ENCODE measurements at regions not wholly inside any gene's neighbourhood (a gene's known extent, or its start where the extent isn't known, plus 50 kb on each side); places are given as distances from the start of the nearest gene placed in this dataset.

DNA sequence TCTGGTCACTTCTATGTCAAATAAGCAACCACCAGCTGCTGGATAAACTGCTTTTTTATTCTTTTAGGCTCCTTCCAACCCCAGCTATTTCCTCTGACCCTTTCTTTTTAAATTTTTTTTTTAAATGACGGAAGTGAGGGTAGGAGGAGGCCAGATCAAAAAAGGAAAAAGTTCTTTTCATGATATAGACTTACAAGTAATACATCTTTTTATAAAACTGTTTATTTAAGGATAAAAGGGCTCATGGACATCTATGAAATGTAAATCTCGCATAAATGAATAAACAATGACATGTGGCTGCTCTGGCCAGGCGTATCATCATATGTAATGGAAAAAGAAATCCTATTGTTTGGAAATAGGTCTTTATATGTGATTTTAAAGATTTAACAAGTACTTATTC lies 169.0 kb upstream of the ATP2B1 start:
- Mint-ChIP-seq H3K36me3 (ENCODE audit: low read depth) (no peaks in the 10 kb centered on the region), H3K27me3 (no peaks in the 10 kb centered on the region), H3K4me1 (peaks cover 74% of the 10 kb centered on the region), H3K27ac (no peak overlapping the region), H3K9me3 (no peaks in the 10 kb centered on the region), H3K4me3 (no peak overlapping the region)
- ChIA-PET CTCF (no interaction called here), POLR2A (interaction anchor here (3.5 kb wide), 1 partner anchor 168 kb away, joined by 13 read pairs; the partner anchor contains the start of gene ATP2B1)
- TF ChIP-seq, protein P1, sequence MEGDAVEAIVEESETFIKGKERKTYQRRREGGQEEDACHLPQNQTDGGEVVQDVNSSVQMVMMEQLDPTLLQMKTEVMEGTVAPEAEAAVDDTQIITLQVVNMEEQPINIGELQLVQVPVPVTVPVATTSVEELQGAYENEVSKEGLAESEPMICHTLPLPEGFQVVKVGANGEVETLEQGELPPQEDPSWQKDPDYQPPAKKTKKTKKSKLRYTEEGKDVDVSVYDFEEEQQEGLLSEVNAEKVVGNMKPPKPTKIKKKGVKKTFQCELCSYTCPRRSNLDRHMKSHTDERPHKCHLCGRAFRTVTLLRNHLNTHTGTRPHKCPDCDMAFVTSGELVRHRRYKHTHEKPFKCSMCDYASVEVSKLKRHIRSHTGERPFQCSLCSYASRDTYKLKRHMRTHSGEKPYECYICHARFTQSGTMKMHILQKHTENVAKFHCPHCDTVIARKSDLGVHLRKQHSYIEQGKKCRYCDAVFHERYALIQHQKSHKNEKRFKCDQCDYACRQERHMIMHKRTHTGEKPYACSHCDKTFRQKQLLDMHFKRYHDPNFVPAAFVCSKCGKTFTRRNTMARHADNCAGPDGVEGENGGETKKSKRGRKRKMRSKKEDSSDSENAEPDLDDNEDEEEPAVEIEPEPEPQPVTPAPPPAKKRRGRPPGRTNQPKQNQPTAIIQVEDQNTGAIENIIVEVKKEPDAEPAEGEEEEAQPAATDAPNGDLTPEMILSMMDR (IDR thresholded peaks at IDR 0.05): no peak
- DNase-seq (no peak), ATAC-seq (ENCODE audit: low read depth) (no peak)
- intact Hi-C loops (cut with micrococcal nuclease): no loop called here

DNA sequence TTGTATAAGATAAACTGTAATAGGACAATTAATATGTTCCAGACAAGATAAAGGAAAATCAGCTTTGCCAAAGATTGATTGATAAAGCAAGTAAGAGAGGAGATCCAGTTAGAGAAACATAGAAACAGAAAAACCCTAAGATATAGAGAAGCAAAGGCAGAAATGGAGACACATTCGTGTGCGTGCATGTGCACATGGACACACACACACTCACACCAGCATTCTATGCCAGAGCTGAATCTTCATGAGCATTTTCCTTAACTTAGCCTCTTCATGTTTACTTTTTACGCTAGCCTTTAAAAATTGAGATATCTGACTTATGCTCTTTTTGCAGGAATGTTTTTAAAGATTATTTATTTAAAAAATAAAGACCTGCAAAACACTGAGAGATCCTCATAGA lies 168.5 kb upstream of the ATP2B1 start:
- Mint-ChIP-seq H3K4me1 (peaks cover 74% of the 10 kb centered on the region), H3K36me3 (ENCODE audit: low read depth) (no peaks in the 10 kb centered on the region)
- intact Hi-C loops (cut with micrococcal nuclease): no loop called here

DNA sequence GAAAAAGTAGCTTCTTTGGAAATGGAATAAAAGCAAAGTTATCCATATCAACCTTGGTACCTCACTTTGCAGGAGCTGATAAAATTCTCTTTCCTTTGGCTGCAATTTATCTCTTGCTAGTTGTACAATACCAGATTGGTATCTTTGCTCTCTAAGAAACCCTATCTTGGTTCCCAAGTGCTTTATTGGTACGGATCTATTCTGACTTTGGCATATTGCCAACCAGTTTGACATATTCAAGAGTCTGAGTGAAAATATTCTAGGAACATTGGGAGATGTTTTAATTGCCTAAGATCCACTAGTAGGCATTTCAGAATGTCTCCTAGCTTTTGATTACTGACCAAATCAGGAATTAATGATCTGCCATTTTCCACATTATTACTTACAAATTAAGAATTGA lies 167.2 kb upstream of the ATP2B1 start:
- Mint-ChIP-seq H3K9me3 (peaks cover 8% of the 10 kb centered on the region), H3K27ac (no peak overlapping the region), H3K4me3 (no peak overlapping the region), H3K4me1 (peaks cover 69% of the 10 kb centered on the region), H3K36me3 (ENCODE audit: low read depth) (peaks cover 4% of the 10 kb centered on the region), H3K27me3 (no peaks in the 10 kb centered on the region)
- ChIA-PET CTCF (no interaction called here), POLR2A (interaction anchor here (3.5 kb wide), 1 partner anchor 167 kb away, joined by 13 read pairs; the partner anchor contains the start of gene ATP2B1)
- TF ChIP-seq, protein P1 (IDR thresholded peaks at IDR 0.05): no peak
- intact Hi-C loops (cut with micrococcal nuclease): no loop called here
- DNase-seq: no peak
- ATAC-seq (ENCODE audit: low read depth): no peak

More for the DNA sequence above, 168.5 kb upstream of the ATP2B1 start:
- no peak overlapping the region for H3K4me3 Mint-ChIP-seq
- TF ChIP-seq, protein P1 (IDR thresholded peaks at IDR 0.05): no peak
- ChIA-PET CTCF (no interaction called here), POLR2A (interaction anchor here (3.5 kb wide), 1 partner anchor 168 kb away, joined by 13 read pairs; the partner anchor contains the start of gene ATP2B1)
- H3K27ac Mint-ChIP-seq: no peak overlapping the region
- H3K27me3 Mint-ChIP-seq: no peaks in the 10 kb centered on the region
- peaks cover 2% of the 10 kb centered on the region for H3K9me3 Mint-ChIP-seq
- ATAC-seq (ENCODE audit: low read depth): no peak
- no peak for DNase-seq

DNA sequence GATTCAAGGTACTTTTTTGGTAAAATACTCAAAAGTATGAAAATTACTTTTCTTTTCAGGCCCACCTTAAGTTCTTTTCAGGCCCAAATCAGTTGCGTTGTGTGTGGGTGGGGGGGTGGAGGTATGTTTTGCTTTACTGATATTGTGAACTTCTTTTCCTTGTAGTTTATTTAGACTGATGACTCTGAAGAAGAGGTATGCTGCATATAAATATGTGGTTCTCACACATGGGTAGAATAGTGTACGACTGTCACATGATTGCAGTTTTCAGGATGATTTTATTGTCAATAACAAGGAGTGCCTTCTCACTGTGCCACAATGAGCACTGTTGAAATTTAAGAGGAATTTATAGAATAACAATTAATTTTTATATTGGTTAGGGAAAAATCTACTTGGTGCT lies 166.6 kb upstream of the ATP2B1 start:
- intact Hi-C loops (cut with micrococcal nuclease): no loop called here
- Mint-ChIP-seq H3K4me1 (peaks cover 64% of the 10 kb centered on the region), H3K27ac (no peak overlapping the region), H3K9me3 (peaks cover 9% of the 10 kb centered on the region), H3K36me3 (ENCODE audit: low read depth) (peaks cover 5% of the 10 kb centered on the region), H3K27me3 (no peaks in the 10 kb centered on the region), H3K4me3 (no peak overlapping the region)
- ChIA-PET POLR2A (interaction anchor here (1.7 to 3.5 kb wide), 2 partner anchors 52 to 166 kb away, joined by 6 to 13 read pairs; partner anchors contain the start of gene ATP2B1), CTCF (no interaction called here)
- TF ChIP-seq, protein P1 (IDR thresholded peaks at IDR 0.05): no peak
- ATAC-seq (ENCODE audit: low read depth) (no peak), DNase-seq (no peak)

DNA sequence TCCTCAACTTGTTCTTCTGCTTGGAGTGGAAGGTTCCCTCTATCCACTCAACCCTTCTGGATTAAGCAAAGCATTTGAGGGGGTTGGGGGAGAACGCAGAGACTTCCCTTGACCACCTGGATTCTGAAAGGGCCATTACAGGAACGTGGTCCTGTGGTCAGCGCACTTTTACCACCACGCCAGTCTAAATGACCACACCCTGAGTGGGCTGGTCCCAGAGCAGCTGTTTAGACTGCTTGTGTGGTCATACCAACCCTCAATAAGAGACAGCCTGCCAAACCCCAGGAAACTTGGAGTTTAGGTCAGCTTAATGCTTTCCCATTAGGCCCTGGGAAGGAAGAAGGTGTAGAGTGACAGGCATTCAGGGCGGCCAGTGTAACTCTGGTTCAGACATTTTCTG lies 165.5 kb upstream of the ATP2B1 start:
- intact Hi-C loops (cut with micrococcal nuclease): loop anchor here (1.0 kb wide), 1 partner anchor 9 kb away; no protein-coding TSS in a partner anchor
- no peak overlapping the region for H3K4me3 Mint-ChIP-seq
- no peak for DNase-seq
- H3K36me3 Mint-ChIP-seq (ENCODE audit: low read depth): peaks cover 7% of the 10 kb centered on the region
- H3K27me3 Mint-ChIP-seq: no peaks in the 10 kb centered on the region
- H3K9me3 Mint-ChIP-seq: peaks cover 16% of the 10 kb centered on the region
- peaks cover 55% of the 10 kb centered on the region for H3K4me1 Mint-ChIP-seq
- H3K27ac Mint-ChIP-seq: no peak overlapping the region
- ChIA-PET POLR2A (interaction anchor here (0.9 to 1.7 kb wide), 3 partner anchors 21 to 164 kb away, joined by 3 to 6 read pairs (median 5); no protein-coding TSS in a partner anchor), CTCF (interaction anchor here (1.0 kb wide), 1 partner anchor 10 kb away, joined by 4 read pairs; no protein-coding TSS in a partner anchor)
- no peak for ATAC-seq (ENCODE audit: low read depth)
- TF ChIP-seq, protein P1 (IDR thresholded peaks at IDR 0.05): no peak

All from activated B cell treated with CpG ODN at 0.5 μM for 24 hours (primary cell).